ENCODE measurements at regions not wholly inside any gene's neighbourhood (a gene's known extent, or its start where the extent isn't known, plus 50 kb on each side); places are given as distances from the start of the nearest gene placed in this dataset.
"Not testable (repeated sequence)": the region's sequence is repeated elsewhere in the genome, so short reads cannot be mapped to it uniquely, and the experiment has no call there.

GRCh38 chr13:81078048-81078447 lies 737.1 kb upstream of the SPRY2 start:
- Histone ChIP-seq H3K9me2 (ENCODE audit: insufficient read depth) (peaks cover 5% of the 10 kb centered on the region; the same call in 1 of the 2 replicates), H3K4me1 (ENCODE audit: insufficient read depth) (no peaks in the 10 kb centered on the region), H4K20me1 (replicated peaks; ENCODE audit: insufficient read depth) (no peaks in the 10 kb centered on the region), H3K79me2 (replicated peaks; ENCODE audit: insufficient read depth) (no peaks in the 10 kb centered on the region), H3K27ac (ENCODE audit: low read depth) (no peak overlapping the region), H3K27me3 (ENCODE audit: insufficient read depth) (no peaks in the 10 kb centered on the region), H3F3A (replicated peaks; ENCODE audit: low read depth) (no peaks in the 10 kb centered on the region), H3K4me2 (no peak overlapping the region), H3K36me3 (ENCODE audit: insufficient read depth) (no peaks in the 10 kb centered on the region), H3K4me3 (no peak overlapping the region), H2AFZ (no peak overlapping the region)
- H3K27ac Mint-ChIP-seq, result no peak overlapping the region
- no peaks in the 10 kb centered on the region for H3K4me1 Mint-ChIP-seq
- ATAC-seq (no peak), DNase-seq (ENCODE audit: low spot score) (no peak)
- no peaks in the 10 kb centered on the region for H3K27me3 Mint-ChIP-seq (ENCODE audit: insufficient read depth, low read depth, poor library complexity)
- H3K36me3 Mint-ChIP-seq (ENCODE audit: low read depth), result peaks cover 8% of the 10 kb centered on the region; the same call in 2 of the 3 replicates
- TF ChIP-seq POLR2AphosphoS5 (IDR thresholded peaks at IDR 0.05; ENCODE audit: low read depth) (no peak), STAT1 (IDR thresholded peaks at IDR 0.05; ENCODE audit: unreplicated experiment) (no peak), EZH2 (IDR thresholded peaks at IDR 0.05; ENCODE audit: low read depth, unreplicated experiment) (no peak), REST (IDR thresholded peaks at IDR 0.05; ENCODE audit: unreplicated experiment) (no peak)
- H3K4me3 Mint-ChIP-seq, result no peak overlapping the region
- peaks cover 8% of the 10 kb centered on the region; the same call in 2 of the 3 replicates for H3K9me3 Mint-ChIP-seq

GRCh38 chr13:81069822-81070221 lies 728.9 kb upstream of the SPRY2 start:
- not testable (repeated sequence) for H2AFZ ChIP-seq; H3K79me2 ChIP-seq (replicated peaks; ENCODE audit: insufficient read depth); H3K27ac ChIP-seq (ENCODE audit: low read depth); H3K4me3 Mint-ChIP-seq; H3K27ac Mint-ChIP-seq; H4K20me1 ChIP-seq (replicated peaks; ENCODE audit: insufficient read depth); ATAC-seq; DNase-seq (ENCODE audit: low spot score); H3K4me3 ChIP-seq; H3K4me1 Mint-ChIP-seq; H3K9me2 ChIP-seq (ENCODE audit: insufficient read depth); H3K4me1 ChIP-seq (ENCODE audit: insufficient read depth); H3F3A ChIP-seq (replicated peaks; ENCODE audit: low read depth); H3K27me3 ChIP-seq (ENCODE audit: insufficient read depth); H3K27me3 Mint-ChIP-seq (ENCODE audit: insufficient read depth, low read depth, poor library complexity); H3K4me2 ChIP-seq; H3K36me3 ChIP-seq (ENCODE audit: insufficient read depth)
- Mint-ChIP-seq H3K36me3 (ENCODE audit: low read depth) (peaks cover 26% of the 10 kb centered on the region), H3K9me3 (peaks cover 47% of the 10 kb centered on the region)

GRCh38 chr13:81058916-81059290 lies 718.0 kb upstream of the SPRY2 start:
- no peaks in the 10 kb centered on the region for H3K36me3 Mint-ChIP-seq (ENCODE audit: low read depth)
- no peaks in the 10 kb centered on the region for H4K20me1 ChIP-seq (replicated peaks; ENCODE audit: insufficient read depth)
- TF ChIP-seq EZH2 (IDR thresholded peaks at IDR 0.05; ENCODE audit: low read depth, unreplicated experiment) (no peak), JUNB (IDR thresholded peaks at IDR 0.05; ENCODE audit: unreplicated experiment) (no peak), ZNF462 (CRISPR knock-in tag; IDR thresholded peaks at IDR 0.05) (no peak), EZH2phosphoT487 (IDR thresholded peaks at IDR 0.05; ENCODE audit: unreplicated experiment) (no peak), STAT1 (IDR thresholded peaks at IDR 0.05; ENCODE audit: unreplicated experiment) (no peak), CREB1 (CRISPR knock-in tag; IDR thresholded peaks at IDR 0.05; ENCODE audit: low read depth) (no peak)

More at GRCh38 chr13:81058916-81059290, 718.0 kb upstream of the SPRY2 start:
- Mint-ChIP-seq H3K9me3 (peaks cover 5% of the 10 kb centered on the region; the same call in 2 of the 3 replicates), H3K27me3 (ENCODE audit: insufficient read depth, low read depth, poor library complexity) (peaks cover 3% of the 10 kb centered on the region), H3K4me1 (no peaks in the 10 kb centered on the region; the same call in 2 of the 3 replicates), H3K27ac (no peak overlapping the region), H3K4me3 (no peak overlapping the region)
- H3K79me2 ChIP-seq (replicated peaks; ENCODE audit: insufficient read depth), result no peaks in the 10 kb centered on the region
- no peaks in the 10 kb centered on the region for H3K27me3 ChIP-seq (ENCODE audit: insufficient read depth)
- H3K4me1 ChIP-seq (ENCODE audit: insufficient read depth), result no peaks in the 10 kb centered on the region
- H3K4me3 ChIP-seq, result no peak overlapping the region
- H3K27ac ChIP-seq (ENCODE audit: low read depth), result no peak overlapping the region
- H2AFZ ChIP-seq, result no peak overlapping the region
- H3F3A ChIP-seq (replicated peaks; ENCODE audit: low read depth), result no peaks in the 10 kb centered on the region
- H3K4me2 ChIP-seq, result no peak overlapping the region
- ATAC-seq (no peak), DNase-seq (ENCODE audit: low spot score) (no peak)
- no peaks in the 10 kb centered on the region for H3K36me3 ChIP-seq (ENCODE audit: insufficient read depth)
- no peaks in the 10 kb centered on the region for H3K9me2 ChIP-seq (ENCODE audit: insufficient read depth)
